ENCODE measurements at regions not wholly inside any gene's neighbourhood (a gene's known extent, or its start where the extent isn't known, plus 50 kb on each side); places are given as distances from the start of the nearest gene placed in this dataset.

- no peak for DNase-seq
These were observed 931.5 kb downstream of the CCSER2 start for GRCh38 chr10:85259908-85260307.

GRCh38 chr10:85262992-85263391 lies 934.6 kb downstream of the CCSER2 start:
- DNase-seq: no peak

- no peak for DNase-seq
These were observed 936.7 kb downstream of the CCSER2 start for GRCh38 chr10:85265121-85265520.

GRCh38 chr10:85266808-85267207 lies 938.4 kb downstream of the CCSER2 start:
- no peak for DNase-seq

GRCh38 chr10:85280014-85280413 lies 951.6 kb downstream of the CCSER2 start:
- no peak for DNase-seq

- DNase-seq: no peak
These were observed 956.7 kb downstream of the CCSER2 start for GRCh38 chr10:85284778-85285770.

GRCh38 chr10:85293483-85293882 lies 965.1 kb downstream of the CCSER2 start:
- no peak for DNase-seq

GRCh38 chr10:85311613-85312337 lies 983.4 kb downstream of the CCSER2 start:
- DNase-seq: no peak

GRCh38 chr10:85315657-85316056 lies 987.3 kb downstream of the CCSER2 start:
- no peak for DNase-seq

GRCh38 chr10:85316276-85316675 lies 987.9 kb downstream of the CCSER2 start:
- no peak for DNase-seq

GRCh38 chr10:85317827-85318226 lies 989.4 kb downstream of the CCSER2 start:
- no peak for DNase-seq

GRCh38 chr10:85318809-85319807 lies 990.7 kb downstream of the CCSER2 start:
- no peak for DNase-seq

GRCh38 chr10:85319826-85320225 lies 991.4 kb downstream of the CCSER2 start:
- no peak for DNase-seq

- DNase-seq: no peak
These were observed 1005.2 kb downstream of the CCSER2 start for GRCh38 chr10:85333594-85333993.

- no peak for DNase-seq
These were observed 1004.2 kb downstream of the GRID1 start for GRCh38 chr10:85362401-85362800.

GRCh38 chr10:85377029-85377806 lies 989.4 kb downstream of the GRID1 start:
- no peak for DNase-seq

- DNase-seq: no peak
These were observed 987.3 kb downstream of the GRID1 start for GRCh38 chr10:85379338-85379737.

GRCh38 chr10:85400981-85401695 lies 965.5 kb downstream of the GRID1 start:
- DNase-seq: no peak

GRCh38 chr10:85402541-85402940 lies 964.1 kb downstream of the GRID1 start:
- DNase-seq: no peak

GRCh38 chr10:85407088-85407487 lies 959.5 kb downstream of the GRID1 start:
- no peak for DNase-seq

GRCh38 chr10:85408388-85408787 lies 958.2 kb downstream of the GRID1 start:
- DNase-seq: no peak

Measured in stimulated activated CD4-positive, alpha-beta T cell treated with anti-CD3 and anti-CD28 coated beads, Interleukin-15, amount 100 ng/mL, for 24 hours (primary cell).